ENCODE measurements at regions not wholly inside any gene's neighbourhood (a gene's known extent, or its start where the extent isn't known, plus 50 kb on each side); places are given as distances from the start of the nearest gene placed in this dataset.
A peak's percentile ranks its signal among the peaks of the same experiment; 100 is the strongest.
"Not testable (repeated sequence)": the region's sequence is repeated elsewhere in the genome, so short reads cannot be mapped to it uniquely, and the experiment has no call there.

- ATAC-seq (peak in 1 of 2 donors; percentile 65), DNase-seq (peak in 2 of 3 donors; percentile 41 to 67)
- Histone ChIP-seq H3K4me3 (ENCODE audit: low read length) (no peak overlapping the region), H3K27ac (ENCODE audit: low read length) (no peak overlapping the region), H3K9me3 (ENCODE audit: control insufficient read depth, low read length) (no peaks in the 10 kb centered on the region), H3K4me1 (ENCODE audit: control insufficient read depth, insufficient read depth, low read length) (no peaks in the 10 kb centered on the region), H3K27me3 (ENCODE audit: control insufficient read depth, insufficient read depth) (no peaks in the 10 kb centered on the region)
- intact Hi-C loops (cut with DNase I) = no loop called here
- WGBS = 63% methylated on average over 7 of the region's 7 CpGs
Measured at GRCh38 chr20:5696011-5696559, 54.1 kb upstream of the SHLD1 start.

GRCh38 chr20:5691918-5692618, 58.1 kb upstream of the SHLD1 start:
- ATAC-seq = no peak

GRCh38 chr20:5689463-5689862, 60.7 kb upstream of the SHLD1 start:
- intact Hi-C loops (cut with DNase I) = no loop called here
- H3K4me3 ChIP-seq (ENCODE audit: low read length) = no peak overlapping the region
- DNase-seq = no peak
- no peaks in the 10 kb centered on the region for H3K27me3 ChIP-seq (ENCODE audit: control insufficient read depth, insufficient read depth)
- 58% methylated on average over 6 of the region's 6 CpGs for WGBS
- no peak overlapping the region for H3K27ac ChIP-seq (ENCODE audit: low read length)
- peaks cover 4% of the 10 kb centered on the region for H3K4me1 ChIP-seq (ENCODE audit: control insufficient read depth, insufficient read depth, low read length)
- ATAC-seq = peak; percentile 20 to 29
- no peaks in the 10 kb centered on the region for H3K9me3 ChIP-seq (ENCODE audit: control insufficient read depth, low read length)

More at GRCh38 chr20:5691918-5692618, 58.1 kb upstream of the SHLD1 start:
- H3K9me3 ChIP-seq (ENCODE audit: control insufficient read depth, low read length) = no peaks in the 10 kb centered on the region
- no peak overlapping the region for H3K4me3 ChIP-seq (ENCODE audit: low read length)
- peaks cover 4% of the 10 kb centered on the region for H3K4me1 ChIP-seq (ENCODE audit: control insufficient read depth, insufficient read depth, low read length)
- intact Hi-C loops (cut with DNase I) = no loop called here
- 88% methylated on average over 9 of the region's 9 CpGs for WGBS
- DNase-seq = no peak
- no peak overlapping the region for H3K27ac ChIP-seq (ENCODE audit: low read length)
- no peaks in the 10 kb centered on the region for H3K27me3 ChIP-seq (ENCODE audit: control insufficient read depth, insufficient read depth)

- Histone ChIP-seq H3K9me3 (ENCODE audit: control insufficient read depth, low read length) (no peaks in the 10 kb centered on the region), H3K4me1 (ENCODE audit: control insufficient read depth, insufficient read depth, low read length) (peaks cover 4% of the 10 kb centered on the region), H3K27ac (ENCODE audit: low read length) (no peak overlapping the region), H3K4me3 (ENCODE audit: low read length) (no peak overlapping the region), H3K27me3 (ENCODE audit: control insufficient read depth, insufficient read depth) (no peaks in the 10 kb centered on the region)
- 51% methylated on average over 12 of the region's 12 CpGs for WGBS
- DNase-seq (peak; percentile 22 to 60 (median 47)), ATAC-seq (peak; percentile 41 to 60)
- intact Hi-C loops (cut with DNase I) = no loop called here
Measured at GRCh38 chr20:5688431-5688972, 61.7 kb upstream of the SHLD1 start.

GRCh38 chr20:5687884-5688283, 62.3 kb upstream of the SHLD1 start:
- WGBS = 78% methylated on average over 4 of the region's 4 CpGs

GRCh38 chr20:5686384-5687105, 63.7 kb upstream of the SHLD1 start:
- ATAC-seq = no peak
- no peak overlapping the region for H3K4me3 ChIP-seq (ENCODE audit: low read length)
- intact Hi-C loops (cut with DNase I) = no loop called here
- no peaks in the 10 kb centered on the region for H3K9me3 ChIP-seq (ENCODE audit: control insufficient read depth, low read length)
- H3K27ac ChIP-seq (ENCODE audit: low read length) = no peak overlapping the region
- H3K4me1 ChIP-seq (ENCODE audit: control insufficient read depth, insufficient read depth, low read length) = peaks cover 4% of the 10 kb centered on the region
- no peaks in the 10 kb centered on the region for H3K27me3 ChIP-seq (ENCODE audit: control insufficient read depth, insufficient read depth)
- DNase-seq = no peak
- 88% methylated on average over 15 of the region's 15 CpGs for WGBS

More at GRCh38 chr20:5687884-5688283, 62.3 kb upstream of the SHLD1 start:
- ATAC-seq (peak; percentile 22 to 28), DNase-seq (no peak)
- Histone ChIP-seq H3K27ac (ENCODE audit: low read length) (no peak overlapping the region), H3K4me1 (ENCODE audit: control insufficient read depth, insufficient read depth, low read length) (peaks cover 4% of the 10 kb centered on the region), H3K27me3 (ENCODE audit: control insufficient read depth, insufficient read depth) (no peaks in the 10 kb centered on the region), H3K4me3 (ENCODE audit: low read length) (no peak overlapping the region), H3K9me3 (ENCODE audit: control insufficient read depth, low read length) (no peaks in the 10 kb centered on the region)
- intact Hi-C loops (cut with DNase I) = no loop called here

GRCh38 chr20:5682556-5682955, 67.6 kb upstream of the SHLD1 start:
- ATAC-seq; intact Hi-C loops (cut with DNase I); H3K4me1 ChIP-seq (ENCODE audit: control insufficient read depth, insufficient read depth, low read length); DNase-seq; H3K27ac ChIP-seq (ENCODE audit: low read length); H3K27me3 ChIP-seq (ENCODE audit: control insufficient read depth, insufficient read depth); H3K4me3 ChIP-seq (ENCODE audit: low read length); H3K9me3 ChIP-seq (ENCODE audit: control insufficient read depth, low read length): not testable (repeated sequence)
- WGBS = 17% methylated on average over 2 of the region's 2 CpGs

GRCh38 chr20:5680192-5680591, 69.4 kb upstream of the GPCPD1 start:
- Histone ChIP-seq H3K27ac (ENCODE audit: low read length) (no peak overlapping the region), H3K4me3 (ENCODE audit: low read length) (no peak overlapping the region), H3K9me3 (ENCODE audit: control insufficient read depth, low read length) (no peaks in the 10 kb centered on the region), H3K27me3 (ENCODE audit: control insufficient read depth, insufficient read depth) (no peaks in the 10 kb centered on the region), H3K4me1 (ENCODE audit: control insufficient read depth, insufficient read depth, low read length) (no peaks in the 10 kb centered on the region)
- intact Hi-C loops (cut with DNase I) = no loop called here
- ATAC-seq (no peak), DNase-seq (no peak)

GRCh38 chr20:5678777-5679176, 68.0 kb upstream of the GPCPD1 start:
- WGBS = 85% methylated on average over 2 of the region's 2 CpGs
- no peaks in the 10 kb centered on the region for H3K9me3 ChIP-seq (ENCODE audit: control insufficient read depth, low read length)
- no peak overlapping the region for H3K27ac ChIP-seq (ENCODE audit: low read length)
- H3K4me1 ChIP-seq (ENCODE audit: control insufficient read depth, insufficient read depth, low read length) = no peaks in the 10 kb centered on the region
- DNase-seq (no peak), ATAC-seq (no peak)
- H3K4me3 ChIP-seq (ENCODE audit: low read length) = no peak overlapping the region
- no peaks in the 10 kb centered on the region for H3K27me3 ChIP-seq (ENCODE audit: control insufficient read depth, insufficient read depth)
- intact Hi-C loops (cut with DNase I) = no loop called here

- intact Hi-C loops (cut with DNase I); H3K27ac ChIP-seq (ENCODE audit: low read length); H3K9me3 ChIP-seq (ENCODE audit: control insufficient read depth, low read length); H3K27me3 ChIP-seq (ENCODE audit: control insufficient read depth, insufficient read depth); DNase-seq; ATAC-seq; H3K4me1 ChIP-seq (ENCODE audit: control insufficient read depth, insufficient read depth, low read length); H3K4me3 ChIP-seq (ENCODE audit: low read length): not testable (repeated sequence)
- WGBS = 97% methylated on average over 8 of the region's 8 CpGs
Measured at GRCh38 chr20:5677944-5678343, 67.1 kb upstream of the GPCPD1 start.

- 88% methylated on average over 4 of the region's 4 CpGs for WGBS
- DNase-seq = no peak
- Histone ChIP-seq H3K27ac (ENCODE audit: low read length) (no peak overlapping the region), H3K9me3 (ENCODE audit: control insufficient read depth, low read length) (no peaks in the 10 kb centered on the region), H3K4me3 (ENCODE audit: low read length) (no peak overlapping the region), H3K4me1 (ENCODE audit: control insufficient read depth, insufficient read depth, low read length) (no peaks in the 10 kb centered on the region), H3K27me3 (ENCODE audit: control insufficient read depth, insufficient read depth) (no peaks in the 10 kb centered on the region)
- intact Hi-C loops (cut with DNase I) = no loop called here
- ATAC-seq = no peak
Measured at GRCh38 chr20:5677389-5677788, 66.6 kb upstream of the GPCPD1 start.
